B cell (primary cell): ENCODE measurements at regions not wholly inside any gene's neighbourhood (a gene's known extent, or its start where the extent isn't known, plus 50 kb on each side); places are given as distances from the start of the nearest gene placed in this dataset.

ENCODE experiments used
- ATAC-seq: fragments of 200-7000 bp; cut with Tn5 transposase; one replicate; pipeline ENCODE4 v1.10.0; 2021; ENCODE audit warnings: low read depth, mild to moderate bottlenecking, moderate number of reproducible peaks, moderate library complexity
- CTCF ChIA-PET: fragments of 350-600 bp; sonication (Branson Sonifier 250); formaldehyde crosslinking; loops from one replicate; lab custom pipeline; 2021; ENCODE audit warnings: antibody characterized with exemption, inconsistent platforms; lab: Charles Lee
- POLR2A ChIA-PET: fragments of 350-600 bp; sonication (Branson Sonifier 250); formaldehyde crosslinking; loops from one replicate; lab custom pipeline; 2021; ENCODE audit warnings: antibody characterized with exemption; lab: Charles Lee
- DNase-seq: peaks from one replicate; pipeline ENCODE4 v3.0.0; 2013
- H2AFZ ChIP-seq: 2 replicates; pipeline ENCODE4 v1.6.1; 2012; ENCODE audit warnings: mild to moderate bottlenecking, low read depth, low read length; ENCODE audit not compliant: insufficient read depth, poor library complexity, severe bottlenecking
- H3K27ac ChIP-seq, 2 donors: 1 replicate in 1 of 2; 2 replicates in 1 of 2; pipeline ENCODE4 v1.5.1; 2012 to 2013; ENCODE audit warnings: low read length in 2 of 2, mild to moderate bottlenecking in 2 of 2, moderate library complexity in 1 of 2
- H3K27me3 ChIP-seq, 4 experiments: fragments of 200-600 bp in 1 of 4; sonication (generic) in 1 of 4; replicated peaks in 1 of 4; 1 replicate in 2 of 4; 2 replicates in 2 of 4; pipeline versions ENCODE4 v1.6.1 to v1.7.0; 2013 to 2016; ENCODE audit warnings: low read length in 3 of 4, mild to moderate bottlenecking in 2 of 4, mixed read lengths in 1 of 4, moderate library complexity in 1 of 4; ENCODE audit not compliant: insufficient read depth in 4 of 4, control insufficient read depth in 3 of 4; ENCODE audit errors: control extremely low read depth in 1 of 4
- H3K36me3 ChIP-seq, 2 experiments: replicated peaks in 1 of 2; 1 replicate in 1 of 2; 2 replicates in 1 of 2; pipeline versions ENCODE4 v1.6.1 to v1.7.1; 2013; ENCODE audit warnings: low read length in 1 of 2; ENCODE audit not compliant: insufficient read depth in 2 of 2, control insufficient read depth in 1 of 2; ENCODE audit errors: control extremely low read depth in 1 of 2, extremely low read depth in 1 of 2
- H3K4me1 ChIP-seq, 2 donors: fragments of 200-600 bp in 1 of 2; sonication (generic) in 1 of 2; 1 replicate in 1 of 2; 2 replicates in 1 of 2; pipeline versions ENCODE4 v1.5.1 to v1.6.1; 2013 to 2017; ENCODE audit warnings: low read length in 2 of 2; ENCODE audit not compliant: control insufficient read depth in 2 of 2, insufficient read depth in 2 of 2
- H3K4me2 ChIP-seq: replicated peaks from 2 replicates; pipeline ENCODE3; 2012; ENCODE audit warnings: mild to moderate bottlenecking, low read depth, low read length; ENCODE audit not compliant: poor library complexity, severe bottlenecking
- H3K4me3 ChIP-seq, 5 experiments: fragments of 200-600 bp in 1 of 5; sonication (generic) in 1 of 5; 1 replicate in 3 of 5; 2 replicates in 2 of 5; pipeline versions ENCODE4 v1.5.1 to v1.7.0; 2011 to 2016; ENCODE audit warnings: low read length in 4 of 5, mild to moderate bottlenecking in 4 of 5, low read depth in 2 of 5, control low read depth in 1 of 5, moderate library complexity in 1 of 5; ENCODE audit not compliant: insufficient read depth in 1 of 5; ENCODE audit errors: control extremely low read depth in 1 of 5, extremely low read depth in 1 of 5
- H3K79me2 ChIP-seq: fragments of 200-600 bp; sonication (generic); one replicate; pipeline ENCODE4 v1.6.0; 2016; ENCODE audit warnings: low read length; ENCODE audit not compliant: control insufficient read depth, insufficient read depth
- H3K9ac ChIP-seq: fragments of 200-600 bp; sonication (generic); 2 replicates; pipeline ENCODE4 v1.6.1; 2017; ENCODE audit warnings: mild to moderate bottlenecking, low read length, moderate library complexity
- H3K9me3 ChIP-seq, 3 donors: one replicate each; pipeline versions ENCODE4 v1.6.1 to v1.7.1; 2013; ENCODE audit warnings: low read length in 2 of 3; ENCODE audit not compliant: control insufficient read depth in 2 of 3, insufficient read depth in 1 of 3; ENCODE audit errors: control extremely low read depth in 1 of 3
- H4K20me1 ChIP-seq: 2 replicates; pipeline ENCODE4 v1.6.0; 2012; ENCODE audit warnings: mild to moderate bottlenecking, low read length; ENCODE audit not compliant: insufficient read depth, control insufficient read depth, poor library complexity, severe bottlenecking
- H3K27ac Mint-ChIP-seq: one replicate; pipeline ENCODE4 v1.8.0; 2021; ENCODE audit warnings: mixed read lengths
- H3K27me3 Mint-ChIP-seq: one replicate; pipeline ENCODE4 v1.8.0; 2021; ENCODE audit warnings: mixed read lengths
- H3K4me1 Mint-ChIP-seq: one replicate; pipeline ENCODE4 v1.8.0; 2021; ENCODE audit warnings: mixed read lengths
- H3K4me3 Mint-ChIP-seq: one replicate; pipeline ENCODE4 v1.8.0; 2021; ENCODE audit warnings: mixed read lengths
- H3K9me3 Mint-ChIP-seq: one replicate; pipeline ENCODE4 v1.8.0; 2022; ENCODE audit warnings: mixed read lengths; ENCODE audit not compliant: insufficient read depth
- EZH2 ChIP-seq: IDR thresholded peaks from 2 replicates; pipeline ENCODE4 v1.6.1; 2012; ENCODE audit warnings: borderline replicate concordance, low read depth, mild to moderate bottlenecking, moderate library complexity, low read length; ENCODE audit not compliant: insufficient read depth, poor library complexity, severe bottlenecking
- WGBS: methylation state at CpG from one replicate; pipeline ENCODE4 v1.1.5; 2013; ENCODE audit warnings: missing lambda C conversion rate; ENCODE audit not compliant: insufficient coverage; 5-methylcytosine and 5-hydroxymethylcytosine counted together
- intact Hi-C: fragments of 100-400 bp; cut with micrococcal nuclease; formaldehyde crosslinking; loops from one replicate; pipeline ENCODE4 v1.10.0; 2022
- TF ChIP-seq, protein P1 (sequence below): fragments of 200-600 bp; IDR thresholded peaks from one replicate; pipeline ENCODE4 v1.8.0; 2022; ENCODE audit warnings: antibody characterized with exemption, mild to moderate bottlenecking

- Histone ChIP-seq H3K4me2 (no peak overlapping the region), H3K9me3 (no peaks in the 10 kb centered on the region), H3K27ac (no peak overlapping the region), H3K4me1 (no peaks in the 10 kb centered on the region), H3K9ac (no peak overlapping the region), H2AFZ (no peak overlapping the region), H3K4me3 (no peak overlapping the region), H4K20me1 (no peaks in the 10 kb centered on the region), H3K36me3 (no peaks in the 10 kb centered on the region), H3K27me3 (peaks cover 0 to 10% (median 7%) of the 10 kb centered on the region in 4 experiments), H3K79me2 (no peaks in the 10 kb centered on the region)
- Mint-ChIP-seq H3K4me3 (no peak overlapping the region), H3K4me1 (no peaks in the 10 kb centered on the region), H3K27me3 (peaks cover 34% of the 10 kb centered on the region), H3K9me3 (no peaks in the 10 kb centered on the region), H3K27ac (no peak overlapping the region)
- CTCF ChIA-PET: no interaction called here
- intact Hi-C loops: no loop called here
- WGBS: 60% methylated on average over 1 of the region's 2 CpGs
- TF ChIP-seq, protein P1, sequence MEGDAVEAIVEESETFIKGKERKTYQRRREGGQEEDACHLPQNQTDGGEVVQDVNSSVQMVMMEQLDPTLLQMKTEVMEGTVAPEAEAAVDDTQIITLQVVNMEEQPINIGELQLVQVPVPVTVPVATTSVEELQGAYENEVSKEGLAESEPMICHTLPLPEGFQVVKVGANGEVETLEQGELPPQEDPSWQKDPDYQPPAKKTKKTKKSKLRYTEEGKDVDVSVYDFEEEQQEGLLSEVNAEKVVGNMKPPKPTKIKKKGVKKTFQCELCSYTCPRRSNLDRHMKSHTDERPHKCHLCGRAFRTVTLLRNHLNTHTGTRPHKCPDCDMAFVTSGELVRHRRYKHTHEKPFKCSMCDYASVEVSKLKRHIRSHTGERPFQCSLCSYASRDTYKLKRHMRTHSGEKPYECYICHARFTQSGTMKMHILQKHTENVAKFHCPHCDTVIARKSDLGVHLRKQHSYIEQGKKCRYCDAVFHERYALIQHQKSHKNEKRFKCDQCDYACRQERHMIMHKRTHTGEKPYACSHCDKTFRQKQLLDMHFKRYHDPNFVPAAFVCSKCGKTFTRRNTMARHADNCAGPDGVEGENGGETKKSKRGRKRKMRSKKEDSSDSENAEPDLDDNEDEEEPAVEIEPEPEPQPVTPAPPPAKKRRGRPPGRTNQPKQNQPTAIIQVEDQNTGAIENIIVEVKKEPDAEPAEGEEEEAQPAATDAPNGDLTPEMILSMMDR: no peak
- no peak for TF ChIP-seq EZH2
- no peak for DNase-seq
- POLR2A ChIA-PET: no interaction called here
- ATAC-seq: no peak
These were observed 207.4 kb downstream of the COG6 start for GRCh38 chr13:39862900-39863299.

GRCh38 chr13:39864221-39864620 is 208.8 kb downstream of the COG6 start:
- Mint-ChIP-seq H3K9me3 (no peaks in the 10 kb centered on the region), H3K4me3 (no peak overlapping the region), H3K27me3 (peaks cover 39% of the 10 kb centered on the region), H3K4me1 (no peaks in the 10 kb centered on the region), H3K27ac (no peak overlapping the region)
- WGBS: 98% methylated on average over 5 of the region's 5 CpGs
- H3K4me1 ChIP-seq: no peaks in the 10 kb centered on the region
- no peaks in the 10 kb centered on the region for H3K9me3 ChIP-seq
- H3K4me2 ChIP-seq: no peak overlapping the region
- H3K9ac ChIP-seq: no peak overlapping the region
- no peaks in the 10 kb centered on the region for H3K36me3 ChIP-seq
- CTCF ChIA-PET: no interaction called here
- no peak for TF ChIP-seq EZH2
- TF ChIP-seq, protein P1: no peak
- H2AFZ ChIP-seq: no peak overlapping the region
- ATAC-seq (no peak), DNase-seq (no peak)
- H3K27ac ChIP-seq: no peak overlapping the region
- no peaks in the 10 kb centered on the region for H4K20me1 ChIP-seq
- no peaks in the 10 kb centered on the region for H3K79me2 ChIP-seq
- intact Hi-C loops: no loop called here
- peaks cover 0 to 18% (median 8%) of the 10 kb centered on the region in 4 experiments for H3K27me3 ChIP-seq
- H3K4me3 ChIP-seq: no peak overlapping the region
- POLR2A ChIA-PET: no interaction called here
